ENCODE measurements at regions not wholly inside any gene's neighbourhood (a gene's known extent, or its start where the extent isn't known, plus 50 kb on each side); places are given as distances from the start of the nearest gene placed in this dataset.

DNA sequence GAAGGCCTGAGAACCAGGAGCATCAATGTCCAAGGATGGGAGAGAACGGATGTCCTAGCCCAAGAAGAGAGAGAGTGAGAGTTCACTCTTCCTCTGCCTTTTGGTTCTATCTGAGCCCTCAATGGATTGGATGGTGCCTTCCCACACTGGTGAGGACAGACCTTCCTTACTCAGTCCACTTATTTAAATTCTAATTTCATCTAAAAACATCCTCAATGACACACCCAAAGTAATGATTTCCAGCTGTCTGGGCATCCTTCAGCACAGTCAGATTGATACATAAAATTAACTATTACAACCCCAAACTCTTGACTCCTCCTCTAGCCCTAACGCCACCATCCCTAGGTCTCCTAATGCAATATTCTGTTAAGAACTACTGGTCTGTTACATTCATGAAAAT, 122.0 kb downstream of the GAS1 start:
- H3K9me3 ChIP-seq (ENCODE audit: insufficient read depth, low read length), result no peaks in the 10 kb centered on the region
- no peak overlapping the region for H3K9ac ChIP-seq (ENCODE audit: low read length)
- H3K36me3 ChIP-seq (ENCODE audit: low read length), result no peaks in the 10 kb centered on the region
- H3K27ac ChIP-seq (ENCODE audit: low read depth, low read length), result no peak overlapping the region
- H3K27me3 ChIP-seq (ENCODE audit: low read length), result no peaks in the 10 kb centered on the region
- no peak overlapping the region for H3K4me2 ChIP-seq (ENCODE audit: low read depth, low read length, poor library complexity, severe bottlenecking)
- no peaks in the 10 kb centered on the region for H4K20me1 ChIP-seq (ENCODE audit: low read depth, low read length)
- no peak overlapping the region for H2AFZ ChIP-seq (ENCODE audit: low read depth, low read length, severe bottlenecking)
- no peaks in the 10 kb centered on the region for H3K9me2 ChIP-seq (replicated peaks; ENCODE audit: insufficient read depth, low read length)
- no peak overlapping the region for H3K4me3 ChIP-seq (ENCODE audit: insufficient read depth, low read length, poor library complexity, severe bottlenecking)
- TF ChIP-seq, protein P1, sequence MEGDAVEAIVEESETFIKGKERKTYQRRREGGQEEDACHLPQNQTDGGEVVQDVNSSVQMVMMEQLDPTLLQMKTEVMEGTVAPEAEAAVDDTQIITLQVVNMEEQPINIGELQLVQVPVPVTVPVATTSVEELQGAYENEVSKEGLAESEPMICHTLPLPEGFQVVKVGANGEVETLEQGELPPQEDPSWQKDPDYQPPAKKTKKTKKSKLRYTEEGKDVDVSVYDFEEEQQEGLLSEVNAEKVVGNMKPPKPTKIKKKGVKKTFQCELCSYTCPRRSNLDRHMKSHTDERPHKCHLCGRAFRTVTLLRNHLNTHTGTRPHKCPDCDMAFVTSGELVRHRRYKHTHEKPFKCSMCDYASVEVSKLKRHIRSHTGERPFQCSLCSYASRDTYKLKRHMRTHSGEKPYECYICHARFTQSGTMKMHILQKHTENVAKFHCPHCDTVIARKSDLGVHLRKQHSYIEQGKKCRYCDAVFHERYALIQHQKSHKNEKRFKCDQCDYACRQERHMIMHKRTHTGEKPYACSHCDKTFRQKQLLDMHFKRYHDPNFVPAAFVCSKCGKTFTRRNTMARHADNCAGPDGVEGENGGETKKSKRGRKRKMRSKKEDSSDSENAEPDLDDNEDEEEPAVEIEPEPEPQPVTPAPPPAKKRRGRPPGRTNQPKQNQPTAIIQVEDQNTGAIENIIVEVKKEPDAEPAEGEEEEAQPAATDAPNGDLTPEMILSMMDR (IDR thresholded peaks at IDR 0.05; ENCODE audit: insufficient read depth, low read length, poor library complexity, severe bottlenecking), result no peak
- TF ChIP-seq EZH2phosphoT487 (conservative IDR thresholded peaks at IDR 0.05; ENCODE audit: low read length), result no peak
- no peaks in the 10 kb centered on the region for H3F3A ChIP-seq (ENCODE audit: insufficient read depth)
- no peaks in the 10 kb centered on the region for H3K79me2 ChIP-seq (ENCODE audit: insufficient read depth, low read length)

DNA sequence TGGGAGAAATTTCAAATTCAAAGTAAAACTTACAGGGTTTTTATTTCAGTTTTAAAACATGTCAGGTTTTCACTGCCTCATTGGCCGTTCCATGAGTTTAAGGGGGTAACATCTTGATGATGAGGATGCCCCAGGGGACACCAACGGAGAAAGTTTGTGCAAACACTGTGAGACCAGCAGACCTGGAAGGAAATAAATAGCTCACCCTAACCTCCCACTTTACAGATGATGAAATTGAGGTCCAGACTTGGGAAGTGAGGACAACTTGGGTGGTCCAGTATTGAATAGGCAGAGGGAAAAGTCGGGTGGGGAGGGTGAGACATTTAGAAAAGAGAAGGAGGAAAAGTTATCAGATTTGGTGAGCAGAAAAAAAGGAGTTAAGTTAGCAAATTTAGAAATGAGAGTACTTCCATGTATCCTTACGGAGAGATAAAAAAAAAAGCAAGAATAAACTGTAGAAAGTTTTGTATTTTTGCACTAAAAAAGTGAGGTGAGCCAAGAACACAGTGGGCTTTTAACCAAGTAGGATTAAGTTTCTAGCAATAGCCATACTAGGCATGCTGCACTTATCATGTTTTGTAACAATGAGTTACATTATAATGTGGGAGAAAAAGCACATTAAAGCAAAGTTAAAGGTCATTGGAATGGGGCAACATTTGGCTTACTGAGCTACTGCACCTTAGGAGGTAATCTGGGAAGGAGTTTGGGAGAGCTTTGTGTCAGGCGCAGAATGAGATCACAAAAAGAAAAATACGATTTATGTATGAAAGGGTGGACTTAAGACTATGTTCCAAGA, 125.1 kb downstream of the GAS1 start:
- Histone ChIP-seq H3K9me3 (ENCODE audit: insufficient read depth, low read length) (0 out of 2 replicates have a peak, but pooled peaks cover 9% of the 10 kb centered on the region), H3K27me3 (ENCODE audit: low read length) (no peaks in the 10 kb centered on the region), H3K9ac (ENCODE audit: low read length) (no peak overlapping the region), H2AFZ (ENCODE audit: low read depth, low read length, severe bottlenecking) (no peak overlapping the region), H3K36me3 (ENCODE audit: low read length) (no peaks in the 10 kb centered on the region), H3K4me2 (ENCODE audit: low read depth, low read length, poor library complexity, severe bottlenecking) (no peak overlapping the region), H3K9me2 (replicated peaks; ENCODE audit: insufficient read depth, low read length) (no peaks in the 10 kb centered on the region), H3K4me3 (ENCODE audit: insufficient read depth, low read length, poor library complexity, severe bottlenecking) (no peak overlapping the region), H3F3A (ENCODE audit: insufficient read depth) (no peaks in the 10 kb centered on the region), H3K79me2 (ENCODE audit: insufficient read depth, low read length) (no peaks in the 10 kb centered on the region), H3K27ac (ENCODE audit: low read depth, low read length) (no peak overlapping the region), H4K20me1 (ENCODE audit: low read depth, low read length) (no peaks in the 10 kb centered on the region)
- no peak for TF ChIP-seq EZH2phosphoT487 (conservative IDR thresholded peaks at IDR 0.05; ENCODE audit: low read length)
- TF ChIP-seq, protein P1 (IDR thresholded peaks at IDR 0.05; ENCODE audit: insufficient read depth, low read length, poor library complexity, severe bottlenecking), result no peak

DNA sequence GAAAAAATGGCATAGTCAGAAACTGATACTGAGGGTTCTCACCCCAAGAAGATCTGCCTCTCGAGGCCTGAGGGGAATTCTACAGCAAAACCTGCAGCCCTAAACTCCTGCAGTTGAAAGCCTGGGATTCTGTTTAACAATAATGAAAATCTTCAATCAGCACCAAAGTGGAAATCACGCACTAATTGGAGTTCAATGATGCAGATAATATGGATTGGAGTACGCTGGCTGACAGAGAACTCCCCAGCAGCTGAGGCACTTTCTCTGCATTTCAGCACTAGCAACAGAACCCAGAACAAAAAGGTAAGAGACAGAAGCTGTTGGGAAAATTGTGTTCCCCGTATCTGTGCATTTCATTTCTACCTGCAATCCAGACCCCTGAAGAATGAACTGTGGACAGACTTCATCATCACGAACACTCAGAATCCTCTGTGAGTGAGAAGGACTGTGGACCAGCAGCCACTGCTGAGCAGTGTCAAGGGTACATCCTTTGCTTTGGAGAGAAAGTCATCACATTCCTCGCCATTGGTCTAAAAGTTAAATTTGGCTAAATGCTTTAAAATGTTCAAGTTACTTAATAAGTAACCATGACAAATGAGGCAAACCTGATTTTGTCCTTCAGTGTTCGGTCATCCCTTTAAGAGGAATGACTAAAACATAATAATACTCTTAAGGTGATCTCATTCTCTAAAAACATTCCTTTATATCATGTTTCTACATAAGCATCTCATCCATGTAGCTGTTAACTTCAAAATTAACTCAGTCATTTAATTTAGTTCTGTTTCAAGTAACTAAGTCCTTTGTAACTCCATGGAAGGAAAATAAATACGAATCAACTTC, 126.1 kb downstream of the GAS1 start:
- H3K4me2 ChIP-seq (ENCODE audit: low read depth, low read length, poor library complexity, severe bottlenecking), result no peak overlapping the region
- no peak overlapping the region for H2AFZ ChIP-seq (ENCODE audit: low read depth, low read length, severe bottlenecking)
- no peak overlapping the region for H3K27ac ChIP-seq (ENCODE audit: low read depth, low read length)
- H3K9me3 ChIP-seq (ENCODE audit: insufficient read depth, low read length), result 0 out of 2 replicates have a peak, but pooled peaks cover 9% of the 10 kb centered on the region
- H4K20me1 ChIP-seq (ENCODE audit: low read depth, low read length), result no peaks in the 10 kb centered on the region
- no peaks in the 10 kb centered on the region for H3K27me3 ChIP-seq (ENCODE audit: low read length)
- no peaks in the 10 kb centered on the region for H3F3A ChIP-seq (ENCODE audit: insufficient read depth)
- H3K4me3 ChIP-seq (ENCODE audit: insufficient read depth, low read length, poor library complexity, severe bottlenecking), result no peak overlapping the region
- no peaks in the 10 kb centered on the region for H3K36me3 ChIP-seq (ENCODE audit: low read length)
- H3K9ac ChIP-seq (ENCODE audit: low read length), result no peak overlapping the region
- H3K9me2 ChIP-seq (replicated peaks; ENCODE audit: insufficient read depth, low read length), result no peaks in the 10 kb centered on the region
- no peaks in the 10 kb centered on the region for H3K79me2 ChIP-seq (ENCODE audit: insufficient read depth, low read length)
- TF ChIP-seq, protein P1 (IDR thresholded peaks at IDR 0.05; ENCODE audit: insufficient read depth, low read length, poor library complexity, severe bottlenecking), result no peak
- no peak for TF ChIP-seq EZH2phosphoT487 (conservative IDR thresholded peaks at IDR 0.05; ENCODE audit: low read length)
